C1 segment of cervical spinal cord (tissue), 14 donors: ENCODE measurements at regions not wholly inside any gene's neighbourhood (a gene's known extent, or its start where the extent isn't known, plus 50 kb on each side); places are given as distances from the start of the nearest gene placed in this dataset.

ENCODE experiments used
- DNase-seq, 14 donors: peaks; one replicate each; lab custom pipeline; 2025; lab: John Stamatoyannopoulos, UW

DNA sequence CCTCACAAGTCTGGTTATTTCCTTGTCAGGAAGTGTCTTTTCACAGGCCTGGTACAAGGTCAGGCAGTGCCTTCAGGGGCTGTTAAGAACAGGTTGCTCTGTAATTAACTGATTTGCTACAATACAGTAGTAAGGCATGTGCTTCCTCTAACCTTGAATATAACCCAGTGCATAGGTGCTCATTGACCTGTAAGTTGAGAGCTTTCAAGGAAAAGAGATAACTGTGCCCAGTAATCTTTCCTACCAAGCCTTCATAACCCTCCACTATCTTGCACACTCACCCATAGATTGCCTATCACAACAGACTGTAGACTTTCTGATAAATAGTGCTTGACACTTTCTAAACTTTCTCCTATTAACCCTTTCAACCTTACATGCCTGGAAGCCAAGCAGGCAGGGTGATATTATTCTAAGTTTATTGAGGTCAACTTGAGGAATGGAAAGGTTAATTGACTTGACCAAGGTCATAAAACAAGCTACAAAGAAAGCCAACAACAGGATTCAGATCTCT, 148.1 kb downstream of the PPARGC1A start:
- DNase-seq, result no peak

DNA sequence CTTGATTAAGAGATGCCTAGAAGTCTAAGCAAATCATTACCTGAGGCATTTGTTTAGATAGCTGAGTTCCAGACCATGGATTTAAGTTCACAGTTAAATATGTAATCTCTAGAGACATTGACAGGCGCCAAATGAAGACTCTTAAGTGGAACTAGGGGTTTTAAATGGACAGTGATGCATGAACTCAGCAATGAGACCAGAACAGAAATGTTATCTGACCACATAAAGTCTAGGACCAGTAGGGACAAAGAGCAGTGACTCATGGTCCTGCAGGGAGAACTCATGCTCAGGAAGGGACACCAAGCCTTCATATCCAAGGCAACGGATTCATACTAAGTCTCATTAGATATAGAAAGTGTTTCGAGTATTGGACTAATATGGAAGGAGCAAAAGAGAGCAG, 152.3 kb downstream of the PPARGC1A start:
- DNase-seq, result no peak

DNA sequence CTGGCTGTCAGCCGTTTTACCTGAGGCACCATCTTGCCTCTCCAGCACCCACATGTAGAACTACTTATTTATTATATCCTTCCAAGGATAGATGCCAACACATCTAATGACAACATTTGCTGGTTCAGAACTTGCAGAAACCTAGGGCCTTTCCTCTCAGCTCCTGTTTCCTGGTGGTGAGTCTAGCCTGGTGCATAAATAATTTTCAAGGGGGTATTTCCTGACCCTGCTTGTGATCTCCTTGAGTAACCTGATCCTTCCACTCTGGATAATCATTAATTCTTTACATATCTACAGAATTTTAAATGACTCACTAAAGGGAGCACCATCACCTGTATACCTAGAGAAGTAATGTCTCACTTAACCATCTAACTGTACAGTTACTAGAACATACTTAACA, 153.4 kb downstream of the PPARGC1A start:
- no peak for DNase-seq

DNA sequence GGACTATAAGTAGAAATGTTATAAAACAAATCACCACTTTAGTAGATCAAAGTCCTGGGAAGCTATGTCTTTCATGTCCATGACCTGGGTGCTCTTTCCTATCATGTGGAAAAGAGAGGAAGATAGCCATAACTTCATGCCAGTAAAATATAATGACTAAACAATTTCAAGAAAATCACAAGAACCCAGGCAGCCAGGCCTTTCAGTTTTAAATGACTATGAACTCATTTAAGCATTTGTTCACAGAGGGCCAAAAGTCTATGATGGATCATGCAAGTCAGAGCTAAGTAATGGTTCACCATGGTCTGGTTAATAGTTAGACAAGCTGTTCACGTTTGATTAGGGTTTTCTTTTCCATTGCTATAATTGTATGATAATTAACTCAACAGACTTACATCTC, 155.8 kb downstream of the PPARGC1A start:
- no peak for DNase-seq

DNA sequence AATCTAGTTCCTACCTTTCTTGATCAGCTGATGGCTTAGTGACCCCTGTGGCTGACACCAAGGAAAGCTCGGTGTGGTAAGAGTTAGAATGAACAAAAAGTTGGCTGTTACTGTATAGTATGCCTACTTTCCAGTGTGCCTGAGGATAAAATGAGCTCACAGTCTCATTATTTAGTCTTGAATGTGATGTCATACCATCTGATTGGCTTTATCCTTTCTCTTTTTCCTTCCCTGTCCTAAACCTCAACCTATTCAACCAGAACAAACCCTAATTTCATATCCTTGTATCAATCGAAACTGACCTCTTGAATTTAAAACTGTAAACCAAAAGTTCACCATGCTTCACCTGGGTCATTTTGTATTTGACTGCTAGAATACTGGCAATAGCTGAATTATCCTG, 156.4 kb downstream of the PPARGC1A start:
- no peak for DNase-seq

DNA sequence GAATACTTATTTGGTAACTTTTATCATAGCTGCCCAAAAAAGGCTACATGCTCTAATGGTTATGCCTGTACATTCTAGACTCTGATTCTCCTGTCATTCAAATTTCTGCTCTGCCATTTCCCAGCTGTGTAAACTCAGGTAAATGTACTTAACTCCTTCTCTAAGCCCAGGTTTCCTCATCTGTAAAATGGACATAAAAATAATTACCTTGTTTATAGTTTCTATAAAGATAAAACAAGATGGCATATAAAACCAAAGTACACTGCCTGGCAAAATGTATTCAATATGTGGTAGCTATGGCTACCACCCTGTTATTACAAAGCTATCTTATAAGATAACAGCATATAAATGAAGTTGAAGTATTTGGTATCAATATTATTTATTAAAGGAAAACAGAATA, 158.8 kb downstream of the PPARGC1A start:
- no peak for DNase-seq

DNA sequence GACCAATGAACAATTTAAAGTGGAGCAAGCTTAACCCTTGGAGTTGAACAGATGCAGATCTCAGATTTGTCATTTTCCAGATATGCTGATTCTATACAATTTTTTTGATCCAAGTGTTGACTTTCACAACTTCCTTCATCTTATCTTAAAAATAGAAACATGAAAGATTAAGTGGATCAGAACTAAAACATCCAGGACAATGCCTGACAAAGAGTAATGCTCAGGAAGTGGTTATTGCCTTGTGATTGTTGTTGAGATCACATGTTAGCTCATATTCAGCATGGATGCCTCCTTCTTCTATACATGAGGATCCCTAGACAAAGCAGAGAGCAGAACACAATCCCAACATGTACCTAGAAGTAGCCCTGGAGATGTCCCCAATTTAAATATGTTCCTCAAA, 160.9 kb downstream of the PPARGC1A start:
- DNase-seq, result no peak

DNA sequence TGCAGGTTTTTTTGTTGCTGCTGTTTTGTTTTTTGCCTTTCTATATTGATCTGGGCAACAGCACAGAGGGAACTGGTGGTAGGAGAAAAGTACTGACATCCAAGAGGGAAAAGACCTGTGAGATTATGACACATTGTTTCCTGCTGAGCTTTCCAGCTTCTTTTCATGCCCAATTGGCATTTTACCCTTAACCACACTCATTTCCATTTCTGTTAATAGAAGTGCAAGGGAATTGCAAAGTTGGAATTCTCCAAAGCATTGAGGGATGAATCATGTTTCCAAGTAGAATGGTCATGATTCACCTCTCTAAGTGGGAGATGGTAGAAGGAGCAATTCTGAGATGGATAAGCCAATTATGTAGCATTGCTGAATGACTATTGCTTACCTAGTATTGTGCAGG, 161.5 kb downstream of the PPARGC1A start:
- no peak for DNase-seq

DNA sequence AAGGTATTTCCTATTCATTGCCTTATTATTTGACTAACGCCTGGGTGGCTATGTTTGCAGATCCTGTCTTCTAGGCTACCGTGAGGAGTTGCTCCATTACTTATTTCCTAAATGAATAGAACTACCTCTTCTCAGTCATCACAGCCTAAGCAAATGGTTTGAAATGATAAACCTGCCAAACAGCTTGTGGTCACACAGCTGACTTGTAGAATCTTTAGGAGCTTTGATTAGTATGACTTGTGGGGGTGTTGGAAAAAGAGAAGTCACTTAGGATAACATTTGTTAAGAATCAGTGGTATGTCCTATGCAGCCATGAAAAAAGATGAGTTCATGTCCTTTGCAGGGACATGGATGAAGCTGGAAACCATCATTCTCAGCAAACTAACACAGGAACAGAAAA, 169.3 kb downstream of the PPARGC1A start:
- DNase-seq, result no peak

DNA sequence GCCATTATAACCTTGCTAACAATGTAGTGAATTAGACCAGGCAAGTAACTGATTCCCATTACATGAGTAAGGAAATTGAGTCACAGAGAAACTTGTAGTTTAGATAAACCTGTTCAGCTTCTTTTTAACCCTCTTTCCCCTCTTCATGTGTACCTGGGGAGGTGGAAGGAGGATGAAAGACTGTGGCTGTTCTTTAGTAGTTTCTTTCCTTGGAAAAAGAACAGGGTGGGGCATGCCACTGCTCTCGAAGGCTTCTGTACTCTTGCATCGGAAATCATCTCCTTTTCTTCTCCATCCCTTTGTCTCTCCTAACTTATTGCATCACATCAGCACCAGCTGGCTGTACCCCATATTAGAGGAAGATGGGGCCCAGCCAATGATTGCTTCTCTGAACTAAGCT, 171.4 kb downstream of the PPARGC1A start:
- no peak for DNase-seq

DNA sequence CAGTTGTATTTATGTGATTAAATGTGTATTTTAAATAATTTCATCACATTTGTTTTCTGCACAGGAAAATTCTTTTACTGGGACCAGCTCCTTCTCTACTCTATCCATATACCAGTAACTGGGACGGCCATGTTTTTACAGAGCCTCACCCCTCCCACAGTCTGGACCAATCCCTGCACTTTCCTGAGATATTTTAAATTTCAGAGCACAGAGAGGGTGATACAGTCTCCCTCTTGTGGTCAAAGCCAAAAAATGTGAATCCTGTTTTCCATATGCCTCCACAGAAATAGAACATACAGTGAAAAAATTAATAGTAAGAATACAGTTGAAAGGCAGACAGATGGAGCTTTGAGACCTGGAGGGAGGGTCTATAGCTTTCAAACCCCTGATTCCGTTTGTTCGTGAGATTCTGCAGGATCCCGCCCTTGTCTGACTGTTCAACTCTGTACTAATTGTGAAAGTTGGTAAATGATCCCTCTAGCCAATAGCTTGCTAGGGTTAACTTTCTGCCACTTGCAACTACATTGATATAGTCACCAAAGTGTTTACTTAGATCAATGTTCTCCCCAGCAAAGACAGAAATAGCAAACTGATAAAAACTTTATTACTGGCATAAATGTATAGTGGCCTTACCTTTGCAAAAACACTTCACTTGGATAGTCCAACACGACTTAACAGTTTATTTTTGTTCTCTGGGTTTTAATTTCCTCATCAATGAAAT, 172.2 kb downstream of the PPARGC1A start:
- DNase-seq, result no peak

DNA sequence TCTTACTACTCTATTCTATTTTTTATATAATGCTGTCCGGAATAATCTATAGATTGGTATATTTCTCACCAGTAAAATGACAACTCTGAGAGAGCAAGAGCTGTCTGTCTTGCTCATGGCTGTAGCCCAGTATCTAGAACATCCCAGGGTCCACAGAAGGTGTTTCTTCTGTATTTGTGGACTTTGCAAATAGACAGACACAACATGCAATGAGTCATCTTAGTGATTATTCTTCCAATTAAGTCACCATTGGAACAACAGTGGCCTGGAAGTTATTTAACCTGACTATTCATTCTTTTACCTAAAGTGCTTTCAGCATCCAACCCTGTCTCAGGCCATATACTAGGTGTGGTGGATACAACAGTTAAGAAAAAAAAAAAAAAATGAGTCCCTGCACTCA, 179.5 kb downstream of the PPARGC1A start:
- no peak for DNase-seq

DNA sequence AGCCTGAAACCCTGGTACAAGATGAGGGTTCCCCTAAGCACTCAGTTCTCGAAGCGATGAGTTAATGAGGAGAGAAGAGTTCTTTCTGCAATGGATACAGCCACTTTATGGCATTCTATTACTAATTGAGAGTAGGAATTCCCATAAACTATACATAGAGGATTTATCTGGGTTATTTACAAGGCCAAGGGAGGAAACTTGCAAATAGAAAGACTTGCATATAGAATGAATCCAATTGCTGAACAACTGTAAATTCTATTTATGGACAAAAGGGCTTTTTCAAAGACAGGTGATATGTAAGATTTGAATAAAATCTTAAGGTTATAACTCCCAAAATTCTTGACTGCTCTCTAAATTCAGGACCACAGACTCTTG, 182.2 kb downstream of the PPARGC1A start:
- no peak for DNase-seq

DNA sequence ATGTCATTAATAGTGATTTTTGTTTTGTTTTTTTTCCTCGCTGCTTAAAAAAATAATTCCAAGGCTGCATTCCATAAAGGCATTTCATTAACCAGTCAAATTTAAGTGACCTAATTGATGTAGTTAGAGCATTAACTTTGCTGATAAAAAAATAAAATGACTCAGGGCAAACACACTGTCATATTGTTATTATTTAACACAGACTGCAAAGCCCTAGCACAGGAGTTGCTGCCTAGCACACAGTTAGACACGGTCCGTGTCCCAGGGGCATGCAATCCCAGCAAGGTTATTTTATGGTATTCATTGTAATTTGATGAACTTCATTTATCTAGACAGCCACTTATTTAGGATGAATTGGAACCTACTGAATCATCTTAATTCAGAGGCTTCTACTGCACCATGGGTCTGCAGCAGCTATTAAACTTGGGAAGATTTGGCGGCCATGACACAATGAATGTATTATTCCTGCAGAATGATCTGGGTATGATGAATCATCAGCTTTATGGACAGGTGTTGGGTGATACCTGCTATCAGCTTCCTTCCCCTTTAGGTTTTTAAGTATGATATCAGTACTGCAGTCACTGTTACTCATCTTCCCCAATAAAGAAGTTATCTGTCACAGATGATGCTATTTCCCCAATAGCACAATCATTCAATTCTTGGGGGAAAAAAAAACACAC, 182.7 kb downstream of the PPARGC1A start:
- no peak for DNase-seq

DNA sequence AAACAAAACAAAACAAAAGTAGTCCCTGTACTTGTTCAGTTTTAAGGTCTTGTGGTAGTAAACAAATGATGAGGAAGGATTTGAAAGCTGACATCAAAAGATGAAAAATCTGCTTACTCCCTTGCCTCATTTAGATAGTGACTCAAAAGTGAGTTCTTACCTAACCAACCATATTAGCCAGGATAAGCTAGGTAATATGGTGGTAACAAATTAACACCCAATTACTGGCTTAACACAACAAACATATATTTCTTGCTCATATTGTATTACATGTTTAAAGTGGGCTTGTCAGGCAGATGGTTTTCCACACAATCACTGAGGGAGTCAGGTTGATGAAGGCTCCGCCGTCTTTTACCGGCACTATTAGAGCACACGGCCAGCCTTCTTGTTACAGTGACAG, 189.7 kb downstream of the PPARGC1A start:
- DNase-seq, result no peak

DNA sequence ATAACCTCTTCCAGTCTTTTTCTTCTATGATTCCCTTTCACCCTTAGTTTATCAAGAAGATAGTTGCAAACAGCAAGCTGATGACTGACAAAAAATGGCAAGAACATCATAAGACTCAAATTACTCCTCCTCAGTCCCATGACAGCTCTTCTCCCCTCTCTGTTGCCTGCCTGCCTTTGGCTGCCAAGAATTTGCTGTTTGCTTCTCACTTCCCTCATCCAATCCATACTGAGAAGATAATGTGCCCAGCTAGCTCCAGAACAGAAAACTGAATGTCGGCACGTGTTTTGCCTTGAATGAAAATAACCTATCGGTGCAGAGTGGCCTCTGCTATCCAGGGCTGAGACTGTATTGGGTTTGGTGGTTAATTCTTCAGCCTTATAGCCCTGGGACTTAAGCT, 192.1 kb downstream of the PPARGC1A start:
- DNase-seq, result no peak

DNA sequence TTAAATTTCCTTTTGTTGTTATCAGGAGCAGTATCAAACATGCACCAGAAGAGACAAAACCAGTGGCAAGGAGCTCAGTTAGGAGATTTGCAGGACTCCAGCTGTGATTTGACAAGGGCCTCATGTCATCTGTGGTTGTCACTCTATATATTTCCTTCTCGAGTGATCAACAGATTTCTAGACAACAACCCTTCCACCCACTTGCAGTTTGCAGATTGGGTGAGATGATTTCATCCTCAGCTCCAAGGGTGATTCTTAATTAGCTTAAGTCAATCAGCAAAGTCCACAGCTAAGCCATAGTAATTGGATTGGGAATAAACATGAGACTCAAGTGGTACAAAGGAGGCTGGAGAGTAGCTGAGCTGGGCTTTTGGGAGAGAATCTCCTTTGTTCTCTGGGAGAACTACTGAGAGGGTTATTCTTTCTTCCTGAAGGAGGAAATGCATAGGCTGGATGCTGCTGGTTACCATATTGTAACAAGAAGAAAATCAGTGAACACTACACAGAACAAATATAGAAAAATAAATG, 192.8 kb downstream of the PPARGC1A start:
- no peak for DNase-seq

DNA sequence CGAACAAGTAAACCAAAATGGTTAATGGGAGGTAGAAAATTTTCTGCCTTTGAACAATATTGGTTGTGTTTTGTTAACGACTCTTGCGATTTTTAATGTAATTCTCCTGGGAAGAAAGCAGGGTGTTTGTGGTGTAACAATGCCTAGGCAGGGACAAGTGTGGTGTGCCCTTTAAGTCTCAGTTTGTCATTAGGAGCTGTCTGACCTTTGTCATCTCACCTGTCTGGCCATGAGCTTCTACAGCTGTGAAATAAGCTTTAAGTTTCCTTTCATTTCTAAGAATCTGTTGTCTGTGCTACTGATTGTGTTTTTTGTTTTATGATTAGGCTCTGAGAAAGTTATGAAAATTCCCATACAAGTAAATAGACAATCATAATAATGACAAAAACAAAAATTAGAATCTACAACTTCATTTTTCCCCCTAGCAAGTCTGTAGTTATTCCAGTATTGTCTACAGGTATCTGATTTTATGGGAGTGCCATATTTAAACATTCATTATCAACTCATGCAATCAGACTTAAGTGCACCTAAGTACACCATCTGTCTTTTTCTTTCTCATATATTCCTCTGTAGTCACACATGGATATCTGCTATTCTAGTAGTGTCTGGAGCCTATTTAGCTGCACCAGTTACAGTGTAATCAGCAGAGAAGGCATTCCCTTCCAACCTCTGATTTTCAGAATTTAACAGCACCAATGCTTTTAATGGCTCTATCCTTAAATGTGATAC, 203.5 kb downstream of the PPARGC1A start:
- DNase-seq, result no peak

DNA sequence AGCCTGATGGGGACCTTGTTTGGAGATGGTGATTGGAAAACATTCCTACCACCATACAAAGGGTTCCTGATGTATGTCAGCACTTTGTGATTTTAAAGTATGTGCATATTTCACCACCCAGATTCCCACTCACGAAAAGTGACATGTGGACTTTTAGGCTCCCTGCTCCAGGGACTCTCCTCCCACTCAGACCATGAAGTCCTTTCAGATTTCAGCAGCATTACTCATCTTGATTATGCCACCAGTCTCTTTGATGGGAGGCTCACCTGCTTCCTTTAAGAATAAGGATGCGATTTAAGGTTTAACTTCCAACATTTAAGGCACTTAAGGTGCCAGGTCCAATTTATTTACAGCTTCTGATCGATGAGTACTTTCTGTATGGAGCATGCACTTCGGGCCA, 204.4 kb downstream of the PPARGC1A start:
- DNase-seq, result no peak

DNA sequence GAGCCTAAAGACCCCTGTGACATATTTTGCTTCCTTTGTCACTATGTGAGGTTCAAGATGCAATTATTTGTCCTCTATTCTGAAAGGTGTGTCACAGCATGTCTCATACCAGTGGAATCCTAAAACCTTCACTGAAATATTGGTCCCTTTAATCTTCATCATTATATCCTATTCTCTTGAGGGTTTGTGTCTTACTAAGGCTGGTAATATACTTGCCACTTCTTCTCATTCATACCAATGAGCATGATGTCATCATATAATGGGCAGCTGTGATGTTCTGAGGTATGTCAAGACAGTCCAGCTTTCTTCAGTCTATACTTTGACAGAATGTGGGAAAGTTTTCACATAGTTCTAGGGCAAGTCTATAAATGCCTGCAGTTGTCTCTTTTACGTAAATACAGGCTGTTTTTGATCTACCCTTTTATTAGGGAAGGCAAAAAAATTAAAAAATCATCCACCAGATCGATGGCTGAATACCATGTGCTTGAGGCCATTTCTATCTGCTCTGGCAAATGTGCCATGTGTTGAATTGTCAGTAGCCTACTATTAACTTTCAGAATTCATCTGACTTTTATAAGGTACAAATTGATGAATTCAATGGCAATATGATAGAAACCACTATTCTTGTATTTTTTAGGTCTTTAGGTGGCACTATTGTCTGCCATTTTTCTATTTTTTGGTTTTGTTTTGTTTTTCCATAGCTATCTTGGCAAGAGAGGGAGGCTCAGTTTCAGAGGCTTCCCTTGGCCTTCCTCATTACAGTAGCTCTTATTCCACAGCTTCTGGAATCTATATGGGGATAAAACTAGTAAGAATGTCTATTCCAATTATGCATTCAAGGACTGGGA, 209.0 kb downstream of the PPARGC1A start:
- no peak for DNase-seq

DNA sequence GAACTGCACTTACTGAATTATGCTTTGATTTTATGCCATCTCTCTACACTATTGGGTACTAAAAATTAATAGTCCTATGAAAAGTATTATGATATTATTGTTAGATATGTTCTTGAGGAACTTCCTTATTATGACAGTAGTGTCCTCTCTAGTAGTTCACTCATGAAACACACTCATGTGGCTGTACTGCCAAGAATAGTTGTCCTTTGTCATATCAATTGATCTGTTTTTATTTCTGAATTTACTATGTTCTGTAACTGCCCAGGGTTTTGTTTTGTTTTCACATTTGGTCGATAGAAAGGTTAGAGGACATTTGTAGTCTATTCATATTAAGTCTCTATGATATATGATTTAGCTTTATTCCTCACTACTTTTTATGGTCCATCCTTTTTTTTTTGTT, 215.2 kb downstream of the PPARGC1A start:
- no peak for DNase-seq

DNA sequence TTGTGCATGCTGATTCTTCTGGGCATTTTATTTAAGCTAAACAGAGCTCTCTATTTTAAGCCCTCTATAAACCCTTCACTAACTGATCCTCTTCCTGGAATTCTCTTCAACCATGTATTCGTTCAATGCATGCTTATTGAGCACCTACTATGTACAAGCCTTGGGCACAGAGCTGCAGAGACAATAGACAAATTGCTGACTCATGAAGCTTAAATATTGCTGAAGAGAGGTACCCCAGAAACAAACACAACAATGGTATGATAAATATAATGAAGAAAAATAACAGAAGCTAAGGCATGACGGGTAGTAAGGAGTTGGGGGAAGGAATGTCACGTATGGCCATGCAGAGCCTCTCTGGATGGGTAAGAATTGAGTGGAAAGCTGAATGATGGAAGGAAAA, 222.2 kb downstream of the PPARGC1A start:
- DNase-seq, result no peak
